ENCODE measurements at regions not wholly inside any gene's neighbourhood (a gene's known extent, or its start where the extent isn't known, plus 50 kb on each side); places are given as distances from the start of the nearest gene placed in this dataset.

DNA sequence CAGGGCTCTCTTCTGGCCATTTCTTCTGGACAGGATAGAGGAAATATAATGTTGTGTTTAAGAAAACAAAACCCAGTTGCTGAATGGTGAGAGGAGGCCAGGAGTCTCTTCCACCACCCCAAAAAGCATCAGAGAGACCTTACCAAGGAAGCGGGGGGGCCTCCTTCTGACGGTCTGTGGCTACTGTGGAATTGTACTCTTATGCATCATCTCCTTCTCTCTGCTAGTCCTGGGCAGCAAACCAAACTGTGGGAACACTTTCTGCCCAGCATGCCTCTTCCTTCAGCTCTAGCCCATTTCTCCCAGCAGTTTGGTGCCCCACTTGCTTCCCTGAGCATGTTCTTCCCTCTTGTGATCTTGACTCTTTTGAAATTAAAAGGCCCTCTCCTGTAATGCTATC is 157.7 kb downstream of the HHIPL2 start:
- H2AFZ ChIP-seq (ENCODE audit: low read depth), result no peak overlapping the region

DNA sequence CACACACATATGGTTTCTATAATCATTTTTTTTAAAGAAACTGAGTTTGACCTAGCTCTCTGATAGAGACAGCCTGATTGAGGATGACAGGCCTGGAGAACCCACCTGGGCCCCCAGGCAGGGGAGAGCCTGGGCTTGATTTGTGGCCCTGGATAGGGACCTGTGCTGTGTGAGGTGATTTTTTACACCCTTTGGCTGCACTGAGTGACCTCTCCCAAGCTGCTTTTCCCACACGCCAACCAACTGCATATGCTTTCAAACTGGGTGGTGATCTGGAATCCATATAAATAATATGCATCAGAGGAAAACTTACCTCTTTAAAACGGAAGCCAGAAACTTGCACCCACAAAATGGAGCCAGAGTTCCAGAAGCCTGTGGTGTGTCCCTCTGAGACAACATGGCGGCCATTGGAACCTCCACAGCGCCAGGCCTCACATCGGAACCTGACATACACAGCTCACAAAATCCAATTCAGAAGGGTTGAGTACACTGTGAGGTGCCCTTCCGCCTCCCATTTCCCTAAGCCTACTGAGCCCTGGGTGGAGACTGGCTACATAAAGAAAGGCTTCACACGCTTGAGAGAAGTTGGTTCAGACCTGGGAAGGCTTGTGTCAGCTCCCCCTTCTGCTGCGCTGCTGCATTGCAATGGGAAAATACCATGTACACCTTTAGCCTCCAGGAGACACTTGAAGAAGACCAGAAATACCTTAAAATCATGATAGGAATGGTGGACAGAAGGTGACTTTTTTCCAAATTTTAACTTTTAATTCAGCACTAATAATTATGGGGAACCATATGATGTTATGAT is 160.7 kb downstream of the HHIPL2 start:
- no peak overlapping the region for H3K27ac ChIP-seq
- H3K79me2 ChIP-seq (ENCODE audit: insufficient read depth, low read depth), result no peaks in the 10 kb centered on the region
- H4K20me1 ChIP-seq (ENCODE audit: insufficient read depth), result no peaks in the 10 kb centered on the region
- H3K9ac ChIP-seq, result no peak overlapping the region
- H2AFZ ChIP-seq (ENCODE audit: low read depth), result no peak overlapping the region
- H3K4me3 ChIP-seq (IDR thresholded peaks at IDR 0.05; ENCODE audit: insufficient read depth, low read depth, low read length), result no peak overlapping the region
- no peaks in the 10 kb centered on the region for H3K36me3 ChIP-seq (ENCODE audit: insufficient read depth)
- TF ChIP-seq, protein P1, sequence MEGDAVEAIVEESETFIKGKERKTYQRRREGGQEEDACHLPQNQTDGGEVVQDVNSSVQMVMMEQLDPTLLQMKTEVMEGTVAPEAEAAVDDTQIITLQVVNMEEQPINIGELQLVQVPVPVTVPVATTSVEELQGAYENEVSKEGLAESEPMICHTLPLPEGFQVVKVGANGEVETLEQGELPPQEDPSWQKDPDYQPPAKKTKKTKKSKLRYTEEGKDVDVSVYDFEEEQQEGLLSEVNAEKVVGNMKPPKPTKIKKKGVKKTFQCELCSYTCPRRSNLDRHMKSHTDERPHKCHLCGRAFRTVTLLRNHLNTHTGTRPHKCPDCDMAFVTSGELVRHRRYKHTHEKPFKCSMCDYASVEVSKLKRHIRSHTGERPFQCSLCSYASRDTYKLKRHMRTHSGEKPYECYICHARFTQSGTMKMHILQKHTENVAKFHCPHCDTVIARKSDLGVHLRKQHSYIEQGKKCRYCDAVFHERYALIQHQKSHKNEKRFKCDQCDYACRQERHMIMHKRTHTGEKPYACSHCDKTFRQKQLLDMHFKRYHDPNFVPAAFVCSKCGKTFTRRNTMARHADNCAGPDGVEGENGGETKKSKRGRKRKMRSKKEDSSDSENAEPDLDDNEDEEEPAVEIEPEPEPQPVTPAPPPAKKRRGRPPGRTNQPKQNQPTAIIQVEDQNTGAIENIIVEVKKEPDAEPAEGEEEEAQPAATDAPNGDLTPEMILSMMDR (conservative IDR thresholded peaks at IDR 0.05; ENCODE audit: low read depth, low read length), result 0 out of 2 replicates have a peak, but pooled peaks have one; percentile 28
- no peaks in the 10 kb centered on the region for H3K27me3 ChIP-seq (ENCODE audit: insufficient read depth, low read depth)
- H3K4me1 ChIP-seq (ENCODE audit: low read depth, poor library complexity, severe bottlenecking), result no peaks in the 10 kb centered on the region
- H3K4me2 ChIP-seq, result no peak overlapping the region

More for the DNA sequence above, 157.7 kb downstream of the HHIPL2 start:
- Histone ChIP-seq H3K27ac (no peak overlapping the region), H3K4me1 (ENCODE audit: low read depth, poor library complexity, severe bottlenecking) (no peaks in the 10 kb centered on the region), H3K79me2 (ENCODE audit: insufficient read depth, low read depth) (no peaks in the 10 kb centered on the region), H3K4me2 (no peak overlapping the region), H3K36me3 (ENCODE audit: insufficient read depth) (no peaks in the 10 kb centered on the region), H3K4me3 (IDR thresholded peaks at IDR 0.05; ENCODE audit: insufficient read depth, low read depth, low read length) (no peak overlapping the region), H3K27me3 (ENCODE audit: insufficient read depth, low read depth) (no peaks in the 10 kb centered on the region), H3K9ac (no peak overlapping the region), H4K20me1 (ENCODE audit: insufficient read depth) (no peaks in the 10 kb centered on the region)
- TF ChIP-seq, protein P1 (conservative IDR thresholded peaks at IDR 0.05; ENCODE audit: low read depth, low read length), result no peak

DNA sequence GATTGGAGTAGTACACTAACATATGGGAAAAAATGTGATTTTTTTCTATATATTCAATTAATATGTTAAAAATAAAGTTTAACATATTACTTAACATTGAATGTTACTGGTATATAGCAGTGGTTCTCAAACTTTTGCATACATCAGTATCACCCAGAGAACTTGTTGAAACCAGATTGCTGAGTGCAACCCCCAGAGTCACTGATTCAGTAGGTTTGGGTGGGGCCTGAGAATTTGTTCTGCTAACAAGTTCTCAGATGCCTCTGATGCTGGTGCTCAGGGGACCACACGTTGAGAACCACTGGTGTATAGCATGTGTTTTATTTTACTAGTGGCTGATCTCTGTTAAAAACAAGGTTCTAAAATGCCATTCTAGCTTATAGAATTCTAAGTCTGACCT is 161.9 kb downstream of the HHIPL2 start:
- H3K4me1 ChIP-seq (ENCODE audit: low read depth, poor library complexity, severe bottlenecking), result no peaks in the 10 kb centered on the region
- no peak overlapping the region for H2AFZ ChIP-seq (ENCODE audit: low read depth)
- H3K4me2 ChIP-seq, result no peak overlapping the region

DNA sequence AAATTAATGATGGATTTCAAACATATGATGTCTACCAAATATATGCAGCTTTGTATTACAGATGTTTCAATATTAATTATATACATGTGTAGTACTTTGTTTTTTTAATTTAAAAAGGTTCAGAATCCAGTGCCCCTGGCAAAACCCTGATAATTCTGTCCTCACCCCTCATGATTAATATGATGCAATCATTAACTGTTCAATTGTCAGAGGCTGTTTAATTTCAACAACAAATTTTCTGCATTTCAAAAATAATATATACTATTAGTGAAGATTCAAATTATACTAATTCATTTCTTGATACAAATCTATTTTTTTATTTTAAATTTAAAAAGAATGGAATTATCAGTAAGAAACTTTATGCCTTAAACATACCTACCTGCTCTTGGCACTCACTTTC is 162.6 kb downstream of the HHIPL2 start:
- no peaks in the 10 kb centered on the region for H3K27me3 ChIP-seq (ENCODE audit: insufficient read depth, low read depth)
- TF ChIP-seq, protein P1 (conservative IDR thresholded peaks at IDR 0.05; ENCODE audit: low read depth, low read length), result no peak
- H3K36me3 ChIP-seq (ENCODE audit: insufficient read depth), result no peaks in the 10 kb centered on the region
- H3K4me2 ChIP-seq, result no peak overlapping the region
- no peaks in the 10 kb centered on the region for H3K79me2 ChIP-seq (ENCODE audit: insufficient read depth, low read depth)
- no peaks in the 10 kb centered on the region for H4K20me1 ChIP-seq (ENCODE audit: insufficient read depth)
- H3K27ac ChIP-seq, result no peak overlapping the region
- H3K4me1 ChIP-seq (ENCODE audit: low read depth, poor library complexity, severe bottlenecking), result no peaks in the 10 kb centered on the region
- H2AFZ ChIP-seq (ENCODE audit: low read depth), result no peak overlapping the region
- H3K4me3 ChIP-seq (IDR thresholded peaks at IDR 0.05; ENCODE audit: insufficient read depth, low read depth, low read length), result no peak overlapping the region
- H3K9ac ChIP-seq, result no peak overlapping the region

More for the DNA sequence above, 161.9 kb downstream of the HHIPL2 start:
- H3K36me3 ChIP-seq (ENCODE audit: insufficient read depth), result no peaks in the 10 kb centered on the region
- no peak overlapping the region for H3K4me3 ChIP-seq (IDR thresholded peaks at IDR 0.05; ENCODE audit: insufficient read depth, low read depth, low read length)
- H3K9ac ChIP-seq, result no peak overlapping the region
- no peaks in the 10 kb centered on the region for H3K27me3 ChIP-seq (ENCODE audit: insufficient read depth, low read depth)
- TF ChIP-seq, protein P1 (conservative IDR thresholded peaks at IDR 0.05; ENCODE audit: low read depth, low read length), result no peak
- no peaks in the 10 kb centered on the region for H3K79me2 ChIP-seq (ENCODE audit: insufficient read depth, low read depth)
- H4K20me1 ChIP-seq (ENCODE audit: insufficient read depth), result no peaks in the 10 kb centered on the region
- H3K27ac ChIP-seq, result no peak overlapping the region

Measured in KMS-11 (cell line).